Mesendoderm (in vitro differentiated cells): ENCODE measurements at regions not wholly inside any gene's neighbourhood (a gene's known extent, or its start where the extent isn't known, plus 50 kb on each side); places are given as distances from the start of the nearest gene placed in this dataset.
A peak's percentile ranks its signal among the peaks of the same experiment; 100 is the strongest.

Source experiments
- DNase-seq: peaks from one replicate; pipeline ENCODE4 v3.0.0; 2013
- H2AK5ac ChIP-seq: 2 replicates; pipeline ENCODE4 v1.6.1; 2013; ENCODE audit warnings: low read length, inconsistent platforms
- H2BK120ac ChIP-seq: 2 replicates; pipeline ENCODE4 v1.6.1; 2013; ENCODE audit warnings: low read depth, mild to moderate bottlenecking, low read length, moderate library complexity, mixed read lengths
- H2BK15ac ChIP-seq: replicated peaks from 2 replicates; pipeline ENCODE4 v1.6.1; 2013; ENCODE audit warnings: low read depth, mild to moderate bottlenecking, moderate library complexity
- H2BK5ac ChIP-seq: 2 replicates; pipeline ENCODE4 v1.6.1; 2013; ENCODE audit warnings: low read length, inconsistent platforms
- H3K18ac ChIP-seq: 2 replicates; pipeline ENCODE4 v1.6.1; 2013; ENCODE audit warnings: mild to moderate bottlenecking, low read length, mixed read lengths
- H3K23ac ChIP-seq: one replicate; pipeline ENCODE4 v1.6.1; 2013; ENCODE audit warnings: low read length
- H3K27ac ChIP-seq: 2 replicates; pipeline ENCODE4 v1.5.1; 2013; ENCODE audit warnings: low read depth, mild to moderate bottlenecking, inconsistent platforms, low read length, moderate library complexity
- H3K27me3 ChIP-seq: 2 replicates; pipeline ENCODE4 v1.6.1; 2013; ENCODE audit warnings: low read length, control low read depth, mild to moderate bottlenecking, inconsistent platforms; ENCODE audit not compliant: insufficient read depth, poor library complexity
- H3K36me3 ChIP-seq: 2 replicates; pipeline ENCODE4 v1.6.1; 2013; ENCODE audit warnings: low read length, inconsistent platforms; ENCODE audit not compliant: control insufficient read depth, insufficient read depth
- H3K4ac ChIP-seq: one replicate; pipeline ENCODE4 v1.6.1; 2013; ENCODE audit warnings: low read depth, mild to moderate bottlenecking, low read length, moderate library complexity
- H3K4me1 ChIP-seq: 2 replicates; pipeline ENCODE4 v1.6.1; 2013; ENCODE audit warnings: low read depth, low read length, inconsistent platforms; ENCODE audit not compliant: control insufficient read depth
- H3K4me2 ChIP-seq: 2 replicates; pipeline ENCODE4 v1.6.1; 2013; ENCODE audit warnings: low read length
- H3K4me3 ChIP-seq: 2 replicates; pipeline ENCODE4 v1.5.1; 2013; ENCODE audit warnings: mild to moderate bottlenecking, low read length
- H3K56ac ChIP-seq: one replicate; pipeline ENCODE4 v1.6.1; 2013; ENCODE audit warnings: low read length
- H3K79me1 ChIP-seq: 2 replicates; pipeline ENCODE4 v1.6.1; 2013; ENCODE audit warnings: low read length, inconsistent platforms
- H3K79me2 ChIP-seq: 2 replicates; pipeline ENCODE4 v1.6.1; 2013; ENCODE audit warnings: mild to moderate bottlenecking, low read length; ENCODE audit not compliant: control insufficient read depth, insufficient read depth
- H3K9ac ChIP-seq: 2 replicates; pipeline ENCODE4 v1.6.1; 2013; ENCODE audit warnings: low read length, inconsistent platforms
- H4K5ac ChIP-seq: one replicate; pipeline ENCODE4 v1.6.1; 2013; ENCODE audit warnings: low read length
- H4K8ac ChIP-seq: one replicate; pipeline ENCODE4 v1.6.1; 2013; ENCODE audit warnings: low read depth, mild to moderate bottlenecking, control low read depth, low read length, moderate library complexity
- WGBS: extraction: QIAGEN DNeasy Blood & Tissue Kit; methylation state at CpG from one replicate; pipeline ENCODE4 v1.1.7; 2013; ENCODE audit warnings: low lambda C conversion rate, missing lambda C conversion rate; ENCODE audit not compliant: insufficient coverage; ENCODE audit errors: extremely low coverage; 5-methylcytosine and 5-hydroxymethylcytosine counted together

DNA sequence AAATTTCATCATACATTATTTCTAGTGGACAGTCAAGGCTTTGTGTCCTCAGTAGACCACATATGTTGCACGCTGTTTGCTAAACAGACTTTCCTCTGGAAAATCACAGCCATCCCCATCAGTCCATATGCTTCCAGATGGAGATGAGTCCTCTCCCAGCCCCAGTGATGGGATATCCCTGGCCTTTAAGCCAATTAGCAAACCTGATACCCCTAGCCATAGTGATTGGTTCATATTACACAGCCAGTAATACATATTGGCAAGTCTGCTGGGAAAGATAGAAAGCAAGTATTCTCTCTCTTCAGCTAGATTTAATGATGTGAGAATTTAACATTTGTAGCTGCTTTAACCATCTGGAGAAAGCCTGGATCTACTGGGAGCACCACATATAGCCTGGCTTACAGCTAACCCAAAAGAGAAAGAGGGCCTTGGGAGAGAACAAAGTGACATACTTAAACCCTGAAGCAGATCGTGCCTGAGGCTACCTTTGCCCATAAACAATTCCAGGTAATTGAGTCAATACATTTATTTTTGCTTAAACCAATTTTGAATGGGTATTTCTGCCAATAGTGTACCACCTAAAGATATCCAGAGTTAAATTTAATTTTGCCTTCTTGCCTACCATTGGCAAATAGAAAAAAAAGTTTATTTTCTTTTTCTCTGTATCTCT is 103.5 kb upstream of the HIVEP1 start:
- no peak overlapping the region for H3K27ac ChIP-seq
- H3K36me3 ChIP-seq: no peaks in the 10 kb centered on the region
- no peak overlapping the region for H2AK5ac ChIP-seq
- no peak overlapping the region for H3K56ac ChIP-seq
- no peaks in the 10 kb centered on the region for H3K79me2 ChIP-seq
- H4K5ac ChIP-seq: no peak overlapping the region
- no peak for DNase-seq
- no peaks in the 10 kb centered on the region for H3K79me1 ChIP-seq
- H3K9ac ChIP-seq: no peak overlapping the region
- H3K18ac ChIP-seq: no peak overlapping the region
- H3K27me3 ChIP-seq: no peaks in the 10 kb centered on the region
- no peak overlapping the region for H2BK15ac ChIP-seq
- no peak overlapping the region for H4K8ac ChIP-seq
- no peaks in the 10 kb centered on the region for H3K4me1 ChIP-seq
- H2BK5ac ChIP-seq: no peak overlapping the region
- no CpG with 5 or more reads among the region's 2 CpGs for WGBS
- H2BK120ac ChIP-seq: no peak overlapping the region
- H3K23ac ChIP-seq: no peak overlapping the region
- no peak overlapping the region for H3K4me2 ChIP-seq
- no peak overlapping the region for H3K4me3 ChIP-seq
- no peak overlapping the region for H3K4ac ChIP-seq

DNA sequence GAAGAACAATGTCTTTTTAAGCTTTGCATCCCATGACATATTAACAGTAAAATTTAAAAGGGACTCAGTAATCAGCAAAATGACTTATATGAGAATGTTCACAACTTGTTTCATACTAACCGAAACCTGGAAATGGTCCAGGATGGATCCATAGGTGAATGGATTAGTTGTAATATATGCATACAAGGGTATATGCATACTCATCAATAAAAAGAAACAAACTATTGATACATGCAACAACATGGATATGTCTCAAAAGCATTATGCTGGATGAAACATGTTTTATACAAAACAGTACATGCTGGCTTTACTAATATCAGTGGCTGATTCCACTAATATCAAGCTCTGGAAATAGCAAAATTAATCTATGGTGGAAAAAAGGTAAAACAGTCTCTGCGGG is 108.5 kb upstream of the HIVEP1 start:
- H3K18ac ChIP-seq: no peak overlapping the region
- no CpG with 5 or more reads among the region's 2 CpGs for WGBS

GRCh38 chr6:11902527-11902926 is 109.6 kb upstream of the HIVEP1 start:
- H2BK15ac ChIP-seq: no peak overlapping the region
- no peak overlapping the region for H3K27ac ChIP-seq
- H3K79me1 ChIP-seq: no peaks in the 10 kb centered on the region
- H3K4me2 ChIP-seq: no peak overlapping the region
- H3K4me3 ChIP-seq: no peak overlapping the region
- H2AK5ac ChIP-seq: no peak overlapping the region
- no peak overlapping the region for H4K5ac ChIP-seq
- no peak overlapping the region for H3K23ac ChIP-seq
- no peak overlapping the region for H3K4ac ChIP-seq
- no peak for DNase-seq
- H3K79me2 ChIP-seq: no peaks in the 10 kb centered on the region
- no peak overlapping the region for H3K56ac ChIP-seq
- H2BK120ac ChIP-seq: no peak overlapping the region
- H2BK5ac ChIP-seq: no peak overlapping the region
- H3K9ac ChIP-seq: no peak overlapping the region
- H3K36me3 ChIP-seq: no peaks in the 10 kb centered on the region
- no CpG with 5 or more reads among the region's 2 CpGs for WGBS
- no peak overlapping the region for H3K18ac ChIP-seq
- H3K27me3 ChIP-seq: no peaks in the 10 kb centered on the region
- H4K8ac ChIP-seq: no peak overlapping the region
- H3K4me1 ChIP-seq: peaks cover 3% of the 10 kb centered on the region

More for the DNA sequence above, 108.5 kb upstream of the HIVEP1 start:
- H2BK15ac ChIP-seq: no peak overlapping the region
- no peak overlapping the region for H4K8ac ChIP-seq
- H3K4me1 ChIP-seq: peaks cover 3% of the 10 kb centered on the region
- no peak overlapping the region for H3K9ac ChIP-seq
- H3K27ac ChIP-seq: no peak overlapping the region
- H2BK120ac ChIP-seq: no peak overlapping the region
- H3K4ac ChIP-seq: no peak overlapping the region
- no peaks in the 10 kb centered on the region for H3K36me3 ChIP-seq
- H3K79me1 ChIP-seq: no peaks in the 10 kb centered on the region
- no peak overlapping the region for H2AK5ac ChIP-seq
- no peak overlapping the region for H4K5ac ChIP-seq
- H3K27me3 ChIP-seq: no peaks in the 10 kb centered on the region
- no peaks in the 10 kb centered on the region for H3K79me2 ChIP-seq
- DNase-seq: no peak
- H3K23ac ChIP-seq: no peak overlapping the region
- H3K4me3 ChIP-seq: no peak overlapping the region
- H3K56ac ChIP-seq: no peak overlapping the region
- no peak overlapping the region for H2BK5ac ChIP-seq
- no peak overlapping the region for H3K4me2 ChIP-seq

DNA sequence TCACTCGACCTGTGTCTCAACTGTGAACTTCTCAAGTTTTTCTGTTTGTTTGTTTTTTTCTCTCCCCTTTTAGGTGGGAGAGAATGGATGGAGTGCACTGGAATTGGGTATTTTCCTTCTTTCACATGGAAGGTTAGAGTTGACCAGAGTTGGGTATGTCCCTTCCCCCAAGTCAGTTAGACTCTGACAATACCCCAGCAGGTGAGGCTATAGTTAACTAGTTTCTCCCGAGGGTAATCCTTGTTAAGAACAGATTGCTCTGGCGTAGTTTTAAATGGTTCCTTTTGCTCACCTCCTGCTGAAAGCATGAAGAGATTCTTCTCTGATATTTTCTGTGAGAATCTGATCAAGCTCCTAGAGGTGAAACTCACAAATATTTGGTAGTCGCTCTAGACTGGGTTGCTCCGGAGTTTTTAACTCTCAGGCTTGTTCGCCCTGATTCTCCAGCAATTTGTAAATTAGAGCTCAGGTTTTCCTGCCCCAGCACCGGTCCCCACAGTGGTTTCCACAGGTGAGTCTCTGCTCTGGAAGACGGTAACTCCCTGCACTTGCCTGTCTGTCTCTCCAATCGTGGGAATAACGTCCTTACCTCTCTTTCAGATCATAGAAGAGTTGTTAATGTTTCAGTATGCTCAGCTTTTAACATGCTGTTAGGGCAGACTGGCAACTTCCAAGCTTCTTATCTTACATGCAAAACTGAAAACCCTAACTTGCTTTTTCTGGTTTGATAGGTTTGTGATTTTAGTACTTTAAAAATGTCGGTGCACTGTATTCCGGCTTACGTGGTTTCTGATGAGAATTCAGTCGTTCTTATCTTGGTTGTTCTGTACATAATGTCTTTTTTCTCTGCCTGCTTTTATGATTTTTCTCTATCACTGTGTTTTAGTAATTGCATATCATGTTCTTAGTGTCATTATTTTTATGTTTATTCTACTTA is 111.2 kb upstream of the HIVEP1 start:
- no peak overlapping the region for H2AK5ac ChIP-seq
- no peak overlapping the region for H3K4me3 ChIP-seq
- WGBS: no CpG with 5 or more reads among the region's 14 CpGs
- H3K23ac ChIP-seq: no peak overlapping the region
- H2BK5ac ChIP-seq: no peak overlapping the region
- peaks cover 3% of the 10 kb centered on the region for H3K4me1 ChIP-seq
- H3K4ac ChIP-seq: no peak overlapping the region
- H3K79me2 ChIP-seq: no peaks in the 10 kb centered on the region
- H4K8ac ChIP-seq: no peak overlapping the region
- no peaks in the 10 kb centered on the region for H3K36me3 ChIP-seq
- peak overlapping the region; percentile 36 for H3K9ac ChIP-seq
- no peak overlapping the region for H2BK15ac ChIP-seq
- DNase-seq: peak; percentile 44
- peak overlapping the region; percentile 90 for H3K18ac ChIP-seq
- no peak overlapping the region for H3K27ac ChIP-seq
- H3K4me2 ChIP-seq: no peak overlapping the region
- no peaks in the 10 kb centered on the region for H3K79me1 ChIP-seq
- no peak overlapping the region for H4K5ac ChIP-seq
- H2BK120ac ChIP-seq: peak overlapping the region; percentile 6
- H3K56ac ChIP-seq: peak overlapping the region; percentile 74
- no peaks in the 10 kb centered on the region for H3K27me3 ChIP-seq

DNA sequence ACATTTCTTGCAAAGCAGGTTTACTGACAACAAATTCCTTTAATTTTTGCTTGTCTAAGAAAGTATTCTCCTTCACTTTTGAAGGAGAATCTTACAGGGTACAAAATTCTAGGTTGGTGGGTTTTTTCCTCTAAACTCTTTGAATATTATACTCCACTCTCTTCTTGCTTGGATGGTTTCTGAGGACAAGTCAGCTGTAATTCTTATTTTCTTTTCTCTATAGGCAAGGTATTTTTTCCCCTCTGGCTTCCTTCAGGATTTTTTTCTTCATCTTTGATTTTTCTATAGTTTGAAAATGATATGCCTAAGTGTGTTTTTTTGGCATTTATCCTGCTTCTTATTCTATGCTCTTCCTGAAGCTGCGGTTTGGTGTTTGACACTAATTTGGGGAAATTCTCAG is 112.5 kb upstream of the HIVEP1 start:
- H2AK5ac ChIP-seq: no peak overlapping the region
- no peak overlapping the region for H3K56ac ChIP-seq
- H2BK15ac ChIP-seq: no peak overlapping the region
- no peak overlapping the region for H2BK120ac ChIP-seq
- no peak overlapping the region for H3K23ac ChIP-seq
- no peak overlapping the region for H3K4me2 ChIP-seq
- no peaks in the 10 kb centered on the region for H3K36me3 ChIP-seq
- no peak overlapping the region for H3K4me3 ChIP-seq
- no peaks in the 10 kb centered on the region for H3K79me2 ChIP-seq
- H3K4ac ChIP-seq: no peak overlapping the region
- no peak overlapping the region for H2BK5ac ChIP-seq
- H3K27ac ChIP-seq: no peak overlapping the region
- no peak overlapping the region for H3K18ac ChIP-seq
- no peaks in the 10 kb centered on the region for H3K79me1 ChIP-seq
- DNase-seq: no peak
- H4K8ac ChIP-seq: no peak overlapping the region
- no CpG with 5 or more reads among the region's 1 CpG for WGBS
- no peaks in the 10 kb centered on the region for H3K27me3 ChIP-seq
- peaks cover 3% of the 10 kb centered on the region for H3K4me1 ChIP-seq
- no peak overlapping the region for H4K5ac ChIP-seq
- no peak overlapping the region for H3K9ac ChIP-seq
